OCI-LY1 (cell line): ENCODE measurements at regions not wholly inside any gene's neighbourhood (a gene's known extent, or its start where the extent isn't known, plus 50 kb on each side); places are given as distances from the start of the nearest gene placed in this dataset.

Source experiments
- CTCF ChIP-seq: fragments of 200-600 bp; sonication (generic), shearing (Covaris generic); IDR thresholded peaks from 2 replicates; pipeline ENCODE4 v1.5.1; 2017; ENCODE audit warnings: mild to moderate bottlenecking, antibody characterized with exemption, low read length, moderate library complexity, mixed read lengths
- EZH2 ChIP-seq: fragments of 200-600 bp; sonication (generic), shearing (Covaris generic); IDR thresholded peaks from 2 replicates; pipeline ENCODE4 v1.8.0; 2017; ENCODE audit warnings: borderline replicate concordance, mixed run types, mild to moderate bottlenecking, antibody characterized with exemption, low read length, moderate library complexity, mixed read lengths

- no peak for TF ChIP-seq CTCF
- no peak for TF ChIP-seq EZH2
These were observed 153.0 kb upstream of the ROBO2 start for GRCh38 chr3:76886761-76887500.
